ENCODE measurements at regions not wholly inside any gene's neighbourhood (a gene's known extent, or its start where the extent isn't known, plus 50 kb on each side); places are given as distances from the start of the nearest gene placed in this dataset.

GRCh38 chr10:108301002-108301401 is 1136.5 kb upstream of the SORCS1 start:
- TF ChIP-seq CTCF (IDR thresholded peaks at IDR 0.05; ENCODE audit: poor library complexity, severe bottlenecking) = no peak
- TF ChIP-seq EZH2 (IDR thresholded peaks at IDR 0.05; ENCODE audit: borderline replicate concordance, insufficient read depth, low read length, poor library complexity, severe bottlenecking) = no peak
- TF ChIP-seq POLR2AphosphoS5 (IDR thresholded peaks at IDR 0.05) = peak; percentile 58
- no peak for TF ChIP-seq RAD21 (conservative IDR thresholded peaks at IDR 0.05)
